ENCODE measurements at regions not wholly inside any gene's neighbourhood (a gene's known extent, or its start where the extent isn't known, plus 50 kb on each side); places are given as distances from the start of the nearest gene placed in this dataset.

DNA sequence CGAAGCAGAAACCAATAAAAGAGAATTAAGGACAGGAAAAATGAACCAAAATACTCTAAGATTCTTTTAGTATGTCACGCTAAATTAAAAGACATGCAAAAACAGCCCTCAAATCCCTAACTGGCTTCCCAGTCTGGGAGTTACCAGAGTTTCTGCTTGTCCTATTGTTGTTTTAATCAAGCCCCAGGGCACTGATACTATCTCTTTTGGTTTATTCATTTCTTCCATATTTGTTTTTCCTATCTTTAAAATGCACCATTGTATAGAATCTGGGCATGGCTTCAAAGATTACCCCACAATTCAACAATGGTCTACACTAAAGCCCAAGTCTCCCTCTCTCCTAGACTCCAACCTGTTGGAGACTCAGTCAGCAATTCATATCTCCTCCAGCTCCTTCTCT, 169.1 kb downstream of the MYLK4 start:
- no peak overlapping the region for H3K27ac ChIP-seq (ENCODE audit: low read depth, low read length)
- POLR2A ChIA-PET: no interaction called here
- no peak overlapping the region for H3K4me3 ChIP-seq (replicated peaks in 1 of 2; ENCODE audit: low read depth in 1 of 2, low read length in 2 of 2)
- no peak overlapping the region for H3K4me2 ChIP-seq (ENCODE audit: low read length)
- DNase-seq (ENCODE audit: low read depth, low spot score) (no peak), ATAC-seq (no peak)
- intact Hi-C loops (cut with micrococcal nuclease): no loop called here
- H3K9ac ChIP-seq (ENCODE audit: low read length): no peak overlapping the region
- H4K20me1 ChIP-seq (ENCODE audit: insufficient read depth): no peaks in the 10 kb centered on the region
- no peaks in the 10 kb centered on the region for H3K9me2 ChIP-seq (ENCODE audit: insufficient read depth)
- no TSS peak for BruUV-seq (replicated peaks)
- RAD21 ChIA-PET (ENCODE audit: low non-redundant PET in 1 of 2, low total read pairs in 2 of 2, uncharacterized antibody in 2 of 2, unreplicated experiment in 2 of 2): no interaction called here
- TF ChIP-seq POLR2A (IDR thresholded peaks at IDR 0.05; ENCODE audit: borderline replicate concordance, extremely low read depth, insufficient read depth, insufficient read length) (no peak), YY1 (IDR thresholded peaks at IDR 0.05; ENCODE audit: extremely low read depth, insufficient replicate concordance, low read depth, low read length) (no peak), EGR1 (IDR thresholded peaks at IDR 0.05; ENCODE audit: low read depth) (no peak), ELF1 (IDR thresholded peaks at IDR 0.05; ENCODE audit: borderline replicate concordance, low read depth) (no peak), EZH2 (IDR thresholded peaks at IDR 0.05) (no peak), ZFX (IDR thresholded peaks at IDR 0.05) (no peak), CEBPB (IDR thresholded peaks at IDR 0.05; ENCODE audit: low read depth) (no peak), SIN3A (IDR thresholded peaks at IDR 0.05; ENCODE audit: low read depth) (no peak), SRF (IDR thresholded peaks at IDR 0.05; ENCODE audit: low read depth) (no peak), FOSL1 (IDR thresholded peaks at IDR 0.05; ENCODE audit: low read depth) (no peak), EZH2phosphoT487 (IDR thresholded peaks at IDR 0.05; ENCODE audit: borderline replicate concordance) (no peak), TCF7L2 (IDR thresholded peaks at IDR 0.05; ENCODE audit: borderline replicate concordance, extremely low read depth, insufficient read depth, insufficient read length) (no peak)
- TF ChIP-seq, protein P1, sequence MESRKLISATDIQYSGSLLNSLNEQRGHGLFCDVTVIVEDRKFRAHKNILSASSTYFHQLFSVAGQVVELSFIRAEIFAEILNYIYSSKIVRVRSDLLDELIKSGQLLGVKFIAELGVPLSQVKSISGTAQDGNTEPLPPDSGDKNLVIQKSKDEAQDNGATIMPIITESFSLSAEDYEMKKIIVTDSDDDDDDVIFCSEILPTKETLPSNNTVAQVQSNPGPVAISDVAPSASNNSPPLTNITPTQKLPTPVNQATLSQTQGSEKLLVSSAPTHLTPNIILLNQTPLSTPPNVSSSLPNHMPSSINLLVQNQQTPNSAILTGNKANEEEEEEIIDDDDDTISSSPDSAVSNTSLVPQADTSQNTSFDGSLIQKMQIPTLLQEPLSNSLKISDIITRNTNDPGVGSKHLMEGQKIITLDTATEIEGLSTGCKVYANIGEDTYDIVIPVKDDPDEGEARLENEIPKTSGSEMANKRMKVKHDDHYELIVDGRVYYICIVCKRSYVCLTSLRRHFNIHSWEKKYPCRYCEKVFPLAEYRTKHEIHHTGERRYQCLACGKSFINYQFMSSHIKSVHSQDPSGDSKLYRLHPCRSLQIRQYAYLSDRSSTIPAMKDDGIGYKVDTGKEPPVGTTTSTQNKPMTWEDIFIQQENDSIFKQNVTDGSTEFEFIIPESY (IDR thresholded peaks at IDR 0.05; ENCODE audit: extremely low read depth, insufficient replicate concordance, low read length): no peak
- no peak overlapping the region for H2AFZ ChIP-seq (ENCODE audit: low read depth, low read length, poor library complexity, severe bottlenecking)
- no peaks in the 10 kb centered on the region for H3K36me3 ChIP-seq (ENCODE audit: control insufficient read depth in 1 of 2, insufficient read depth in 2 of 2, low read length in 2 of 2)
- peaks cover 0 to 15% of the 10 kb centered on the region in 2 experiments; a peak in 2 of 4 replicates for H3K4me1 ChIP-seq (ENCODE audit: control insufficient read depth in 1 of 2, insufficient read depth in 2 of 2, low read length in 2 of 2)
- H3K27me3 ChIP-seq (ENCODE audit: insufficient read depth, low read length): no peaks in the 10 kb centered on the region
- H3K79me2 ChIP-seq (ENCODE audit: insufficient read depth, low read length): no peaks in the 10 kb centered on the region
- CTCF ChIA-PET: interaction anchor here (1.4 kb wide), 1 partner anchor 53 kb away, joined by 3 read pairs; no protein-coding TSS in a partner anchor
- no peaks in the 10 kb centered on the region for H3K9me3 ChIP-seq (ENCODE audit: control insufficient read depth in 1 of 2, insufficient read depth in 1 of 2, low read depth in 1 of 2, low read length in 2 of 2)

All from HCT116 (cell line).